ENCODE measurements at regions not wholly inside any gene's neighbourhood (a gene's known extent, or its start where the extent isn't known, plus 50 kb on each side); places are given as distances from the start of the nearest gene placed in this dataset.

- WGBS, 2 experiments = 93 to 100% methylated on average over 2 of the region's 2 CpGs
- Histone ChIP-seq H3K27me3 (ENCODE audit: control insufficient read depth, insufficient read depth, low read length, poor library complexity, severe bottlenecking) (no peaks in the 10 kb centered on the region), H3K4me1 (ENCODE audit: control insufficient read depth, insufficient read depth, low read length) (peaks cover 31% of the 10 kb centered on the region), H3K4me3 (ENCODE audit: insufficient read depth, low read depth, low read length) (no peak overlapping the region), H3K27ac (ENCODE audit: insufficient read depth, low read depth, low read length, poor library complexity, severe bottlenecking) (no peak overlapping the region), H3K36me3 (ENCODE audit: control insufficient read depth, insufficient read depth, low read length) (no peaks in the 10 kb centered on the region), H3K9me3 (ENCODE audit: control insufficient read depth, low read length) (no peaks in the 10 kb centered on the region)
These were observed 562.8 kb downstream of the BNC2 start for GRCh38 chr9:16307626-16308195.

GRCh38 chr9:16308645-16309044 is 561.8 kb downstream of the BNC2 start:
- WGBS, 2 experiments = 87 to 88% methylated on average over 5 of the region's 5 CpGs
- Histone ChIP-seq H3K9me3 (ENCODE audit: control insufficient read depth, low read length) (no peaks in the 10 kb centered on the region), H3K4me1 (ENCODE audit: control insufficient read depth, insufficient read depth, low read length) (peaks cover 31% of the 10 kb centered on the region), H3K27ac (ENCODE audit: insufficient read depth, low read depth, low read length, poor library complexity, severe bottlenecking) (no peak overlapping the region), H3K36me3 (ENCODE audit: control insufficient read depth, insufficient read depth, low read length) (no peaks in the 10 kb centered on the region), H3K4me3 (ENCODE audit: insufficient read depth, low read depth, low read length) (no peak overlapping the region), H3K27me3 (ENCODE audit: control insufficient read depth, insufficient read depth, low read length, poor library complexity, severe bottlenecking) (no peaks in the 10 kb centered on the region)

- H3K27ac ChIP-seq (ENCODE audit: insufficient read depth, low read depth, low read length, poor library complexity, severe bottlenecking) = peak overlapping the region; percentile 38
- no peaks in the 10 kb centered on the region for H3K27me3 ChIP-seq (ENCODE audit: control insufficient read depth, insufficient read depth, low read length, poor library complexity, severe bottlenecking)
- H3K4me1 ChIP-seq (ENCODE audit: control insufficient read depth, insufficient read depth, low read length) = peaks cover 28% of the 10 kb centered on the region
- H3K9me3 ChIP-seq (ENCODE audit: control insufficient read depth, low read length) = no peaks in the 10 kb centered on the region
- H3K4me3 ChIP-seq (ENCODE audit: insufficient read depth, low read depth, low read length) = no peak overlapping the region
- WGBS, 2 experiments = 42 to 60% methylated on average over 5 of the region's 5 CpGs
- H3K36me3 ChIP-seq (ENCODE audit: control insufficient read depth, insufficient read depth, low read length) = no peaks in the 10 kb centered on the region
These were observed 561.4 kb downstream of the BNC2 start for GRCh38 chr9:16309082-16309468.

- no peaks in the 10 kb centered on the region for H3K36me3 ChIP-seq (ENCODE audit: control insufficient read depth, insufficient read depth, low read length)
- H3K27me3 ChIP-seq (ENCODE audit: control insufficient read depth, insufficient read depth, low read length, poor library complexity, severe bottlenecking) = no peaks in the 10 kb centered on the region
- peaks cover 22% of the 10 kb centered on the region for H3K4me1 ChIP-seq (ENCODE audit: control insufficient read depth, insufficient read depth, low read length)
- WGBS, 2 experiments = 67% methylated on average over 24 of the region's 24 CpGs
- H3K4me3 ChIP-seq (ENCODE audit: insufficient read depth, low read depth, low read length) = no peak overlapping the region
- H3K9me3 ChIP-seq (ENCODE audit: control insufficient read depth, low read length) = no peaks in the 10 kb centered on the region
- H3K27ac ChIP-seq (ENCODE audit: insufficient read depth, low read depth, low read length, poor library complexity, severe bottlenecking) = peak overlapping the region; percentile 38
These were observed 560.8 kb downstream of the BNC2 start for GRCh38 chr9:16309469-16310271.

- H3K4me3 ChIP-seq (ENCODE audit: insufficient read depth, low read depth, low read length) = no peak overlapping the region
- 76% methylated on average over 26 of the region's 26 CpGs for WGBS, 2 experiments
- H3K27ac ChIP-seq (ENCODE audit: insufficient read depth, low read depth, low read length, poor library complexity, severe bottlenecking) = no peak overlapping the region
- H3K27me3 ChIP-seq (ENCODE audit: control insufficient read depth, insufficient read depth, low read length, poor library complexity, severe bottlenecking) = no peaks in the 10 kb centered on the region
- H3K9me3 ChIP-seq (ENCODE audit: control insufficient read depth, low read length) = no peaks in the 10 kb centered on the region
- no peaks in the 10 kb centered on the region for H3K36me3 ChIP-seq (ENCODE audit: control insufficient read depth, insufficient read depth, low read length)
- peaks cover 22% of the 10 kb centered on the region for H3K4me1 ChIP-seq (ENCODE audit: control insufficient read depth, insufficient read depth, low read length)
These were observed 560.0 kb downstream of the BNC2 start for GRCh38 chr9:16310278-16311110.

- Histone ChIP-seq H3K27me3 (ENCODE audit: control insufficient read depth, insufficient read depth, low read length, poor library complexity, severe bottlenecking) (no peaks in the 10 kb centered on the region), H3K4me1 (ENCODE audit: control insufficient read depth, insufficient read depth, low read length) (peaks cover 22% of the 10 kb centered on the region), H3K9me3 (ENCODE audit: control insufficient read depth, low read length) (no peaks in the 10 kb centered on the region), H3K27ac (ENCODE audit: insufficient read depth, low read depth, low read length, poor library complexity, severe bottlenecking) (no peak overlapping the region), H3K36me3 (ENCODE audit: control insufficient read depth, insufficient read depth, low read length) (no peaks in the 10 kb centered on the region), H3K4me3 (ENCODE audit: insufficient read depth, low read depth, low read length) (no peak overlapping the region)
- 93 to 97% methylated on average over 3 to 6 of the region's 6 CpGs for WGBS, 2 experiments
These were observed 558.4 kb downstream of the BNC2 start for GRCh38 chr9:16312116-16312515.

- 85 to 89% methylated on average over 10 of the region's 10 CpGs for WGBS, 2 experiments
- Histone ChIP-seq H3K36me3 (ENCODE audit: control insufficient read depth, insufficient read depth, low read length) (no peaks in the 10 kb centered on the region), H3K27ac (ENCODE audit: insufficient read depth, low read depth, low read length, poor library complexity, severe bottlenecking) (no peak overlapping the region), H3K9me3 (ENCODE audit: control insufficient read depth, low read length) (no peaks in the 10 kb centered on the region), H3K4me1 (ENCODE audit: control insufficient read depth, insufficient read depth, low read length) (peaks cover 22% of the 10 kb centered on the region), H3K4me3 (ENCODE audit: insufficient read depth, low read depth, low read length) (no peak overlapping the region), H3K27me3 (ENCODE audit: control insufficient read depth, insufficient read depth, low read length, poor library complexity, severe bottlenecking) (no peaks in the 10 kb centered on the region)
These were observed 557.4 kb downstream of the BNC2 start for GRCh38 chr9:16312962-16313546.

- H3K36me3 ChIP-seq (ENCODE audit: control insufficient read depth, insufficient read depth, low read length) = no peaks in the 10 kb centered on the region
- no peaks in the 10 kb centered on the region for H3K9me3 ChIP-seq (ENCODE audit: control insufficient read depth, low read length)
- no peaks in the 10 kb centered on the region for H3K27me3 ChIP-seq (ENCODE audit: control insufficient read depth, insufficient read depth, low read length, poor library complexity, severe bottlenecking)
- 93 to 95% methylated on average over 5 of the region's 5 CpGs for WGBS, 2 experiments
- no peak overlapping the region for H3K4me3 ChIP-seq (ENCODE audit: insufficient read depth, low read depth, low read length)
- H3K4me1 ChIP-seq (ENCODE audit: control insufficient read depth, insufficient read depth, low read length) = peaks cover 12% of the 10 kb centered on the region
- no peak overlapping the region for H3K27ac ChIP-seq (ENCODE audit: insufficient read depth, low read depth, low read length, poor library complexity, severe bottlenecking)
These were observed 556.0 kb downstream of the BNC2 start for GRCh38 chr9:16314476-16314875.

- no peaks in the 10 kb centered on the region for H3K9me3 ChIP-seq (ENCODE audit: control insufficient read depth, low read length)
- H3K27me3 ChIP-seq (ENCODE audit: control insufficient read depth, insufficient read depth, low read length, poor library complexity, severe bottlenecking) = no peaks in the 10 kb centered on the region
- WGBS, 2 experiments = 91 to 96% methylated on average over 6 of the region's 6 CpGs
- no peaks in the 10 kb centered on the region for H3K36me3 ChIP-seq (ENCODE audit: control insufficient read depth, insufficient read depth, low read length)
- H3K4me1 ChIP-seq (ENCODE audit: control insufficient read depth, insufficient read depth, low read length) = peaks cover under 1% of the 10 kb centered on the region
- no peak overlapping the region for H3K27ac ChIP-seq (ENCODE audit: insufficient read depth, low read depth, low read length, poor library complexity, severe bottlenecking)
- H3K4me3 ChIP-seq (ENCODE audit: insufficient read depth, low read depth, low read length) = no peak overlapping the region
These were observed 554.8 kb downstream of the BNC2 start for GRCh38 chr9:16315720-16316119.

- WGBS, 2 experiments = 95% methylated on average over 9 of the region's 9 CpGs
- H3K27me3 ChIP-seq (ENCODE audit: control insufficient read depth, insufficient read depth, low read length, poor library complexity, severe bottlenecking) = no peaks in the 10 kb centered on the region
- H3K4me3 ChIP-seq (ENCODE audit: insufficient read depth, low read depth, low read length) = no peak overlapping the region
- H3K27ac ChIP-seq (ENCODE audit: insufficient read depth, low read depth, low read length, poor library complexity, severe bottlenecking) = no peak overlapping the region
- no peaks in the 10 kb centered on the region for H3K4me1 ChIP-seq (ENCODE audit: control insufficient read depth, insufficient read depth, low read length)
- H3K9me3 ChIP-seq (ENCODE audit: control insufficient read depth, low read length) = no peaks in the 10 kb centered on the region
- H3K36me3 ChIP-seq (ENCODE audit: control insufficient read depth, insufficient read depth, low read length) = no peaks in the 10 kb centered on the region
These were observed 554.0 kb downstream of the BNC2 start for GRCh38 chr9:16316456-16316855.

Data from ectodermal cell (in vitro differentiated cells).